ENCODE measurements at regions not wholly inside any gene's neighbourhood (a gene's known extent, or its start where the extent isn't known, plus 50 kb on each side); places are given as distances from the start of the nearest gene placed in this dataset.

- TF ChIP-seq CTCF (IDR thresholded peaks at IDR 0.05) (no peak), POLR2A (IDR thresholded peaks at IDR 0.05) (no peak)
Measured at GRCh38 chr19:28218728-28219127, 994.2 kb downstream of the UQCRFS1 start.

All from heart left ventricle (tissue), 13 donors.